ENCODE measurements at regions not wholly inside any gene's neighbourhood (a gene's known extent, or its start where the extent isn't known, plus 50 kb on each side); places are given as distances from the start of the nearest gene placed in this dataset.

GRCh38 chr10:120705309-120705708, 145.9 kb upstream of the WDR11 start:
- no peak for DNase-seq (ENCODE audit: low read depth)

GRCh38 chr10:120710076-120710475, 141.1 kb upstream of the WDR11 start:
- DNase-seq (ENCODE audit: low read depth): no peak

DNA sequence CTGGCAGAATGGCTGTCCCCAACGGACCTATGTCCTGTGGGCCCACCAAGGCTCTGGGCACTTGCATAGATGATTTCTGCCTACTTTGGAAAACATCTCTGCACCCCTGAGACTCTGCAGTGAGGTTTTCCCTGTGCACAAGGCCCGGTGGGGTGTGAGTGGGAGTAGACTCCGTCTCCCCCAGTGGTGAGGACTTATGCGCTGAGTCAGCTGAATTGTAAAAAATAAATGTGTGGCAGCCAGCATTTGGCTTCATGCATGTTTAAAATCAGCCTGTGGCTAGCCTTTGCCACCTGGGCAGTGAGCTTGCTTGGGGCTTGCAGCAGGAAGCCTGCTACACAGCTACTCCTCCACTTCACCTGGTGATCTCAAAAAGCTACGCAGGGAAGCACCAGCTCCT, 139.3 kb upstream of the WDR11 start:
- no peak for DNase-seq (ENCODE audit: low read depth)

DNA sequence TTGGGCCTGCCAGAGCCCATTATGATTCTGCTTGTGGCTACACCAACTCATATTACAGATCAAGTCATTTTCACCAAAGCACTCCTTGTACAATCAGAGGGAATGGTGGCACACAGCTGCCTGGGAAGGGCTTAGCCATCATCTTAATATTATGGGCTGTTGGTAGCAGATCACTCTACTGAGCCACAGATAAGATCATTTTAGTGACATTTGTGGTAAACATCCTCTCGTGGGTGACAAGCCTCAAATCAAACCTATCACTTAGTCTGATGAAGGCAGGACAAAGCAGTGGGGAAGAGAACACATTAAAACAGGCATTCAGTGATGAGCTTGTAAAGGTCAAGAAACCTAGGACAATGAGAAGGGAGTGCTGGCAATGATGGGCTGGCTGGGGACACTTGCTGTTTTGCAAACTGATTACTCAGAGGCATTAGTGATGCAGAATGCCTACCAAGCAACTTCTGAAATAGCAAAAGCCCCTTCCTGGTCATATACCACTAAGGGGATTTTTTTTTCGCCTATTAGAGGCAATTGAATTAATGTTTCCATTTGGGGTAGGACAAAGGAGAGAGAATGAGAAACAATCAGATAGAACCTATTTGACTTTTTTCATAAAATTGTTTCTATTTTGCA, 137.5 kb upstream of the WDR11 start:
- DNase-seq (ENCODE audit: low read depth): no peak

- DNase-seq (ENCODE audit: low read depth): no peak
Observed at GRCh38 chr10:120715171-120715570, 136.0 kb upstream of the WDR11 start.

- DNase-seq (ENCODE audit: low read depth): no peak
Observed at GRCh38 chr10:120719333-120719732, 131.8 kb upstream of the WDR11 start.

DNA sequence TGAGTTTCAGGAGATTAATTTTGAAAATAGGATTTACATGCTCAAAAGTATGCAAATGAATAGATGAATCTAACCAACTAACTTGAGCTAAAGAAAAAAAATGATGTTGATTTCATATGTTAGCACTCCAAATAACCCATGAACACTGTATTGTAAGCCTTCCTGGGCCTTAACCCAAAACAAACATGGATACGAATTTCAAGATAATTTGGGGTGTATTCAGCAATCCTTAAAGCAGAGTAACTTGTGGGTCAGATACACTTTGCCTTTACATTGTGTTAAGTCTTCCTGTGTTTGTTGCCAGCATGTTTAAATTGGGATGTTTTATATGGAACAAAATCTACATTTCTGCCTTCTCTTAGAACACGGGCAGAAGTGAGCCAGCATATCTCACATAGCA, 124.2 kb upstream of the WDR11 start:
- no peak for DNase-seq (ENCODE audit: low read depth)

DNA sequence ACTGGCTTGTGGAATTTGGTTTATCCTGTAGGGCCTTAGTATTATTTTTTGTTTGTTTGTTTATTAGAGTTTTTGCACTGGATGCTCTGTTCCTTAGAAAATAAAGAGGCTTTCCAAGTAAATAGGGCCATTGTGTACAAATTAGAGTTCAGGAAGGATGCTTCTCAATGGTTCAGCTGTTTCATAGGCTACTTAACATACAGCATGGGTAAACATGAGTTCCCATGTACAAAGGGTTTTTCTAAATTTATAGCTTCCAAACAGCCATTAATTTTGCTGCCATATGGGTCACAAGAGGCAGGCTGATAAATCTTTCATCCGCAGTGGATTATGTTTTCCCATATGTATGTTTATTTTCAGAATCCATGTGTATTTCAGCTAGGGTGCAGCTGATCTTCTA, 121.6 kb upstream of the WDR11 start:
- DNase-seq (ENCODE audit: low read depth): no peak

DNA sequence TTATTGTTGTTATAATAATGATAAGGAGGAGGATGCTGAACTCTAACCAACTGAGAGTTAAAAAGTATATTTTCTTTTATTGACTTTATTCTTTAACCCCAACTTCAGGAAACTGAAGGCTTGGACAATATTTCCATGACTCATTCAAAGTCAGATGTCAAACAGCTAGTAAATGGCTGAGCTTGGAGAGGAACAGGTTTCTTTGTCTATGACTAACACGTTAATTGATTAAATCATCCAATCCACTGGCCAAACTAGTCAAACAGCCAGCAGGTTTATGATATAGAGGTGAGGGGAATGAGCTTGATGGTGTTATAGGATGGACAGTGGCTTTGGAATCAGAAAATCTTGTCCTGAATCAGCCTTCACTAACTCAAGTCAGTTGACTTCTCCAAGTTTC, 119.1 kb upstream of the WDR11 start:
- DNase-seq (ENCODE audit: low read depth): no peak

GRCh38 chr10:120732643-120733313, 118.4 kb upstream of the WDR11 start:
- no peak for DNase-seq (ENCODE audit: low read depth)

GRCh38 chr10:120734483-120735078, 116.6 kb upstream of the WDR11 start:
- no peak for DNase-seq (ENCODE audit: low read depth)

GRCh38 chr10:120735315-120735714, 115.8 kb upstream of the WDR11 start:
- no peak for DNase-seq (ENCODE audit: low read depth)

DNA sequence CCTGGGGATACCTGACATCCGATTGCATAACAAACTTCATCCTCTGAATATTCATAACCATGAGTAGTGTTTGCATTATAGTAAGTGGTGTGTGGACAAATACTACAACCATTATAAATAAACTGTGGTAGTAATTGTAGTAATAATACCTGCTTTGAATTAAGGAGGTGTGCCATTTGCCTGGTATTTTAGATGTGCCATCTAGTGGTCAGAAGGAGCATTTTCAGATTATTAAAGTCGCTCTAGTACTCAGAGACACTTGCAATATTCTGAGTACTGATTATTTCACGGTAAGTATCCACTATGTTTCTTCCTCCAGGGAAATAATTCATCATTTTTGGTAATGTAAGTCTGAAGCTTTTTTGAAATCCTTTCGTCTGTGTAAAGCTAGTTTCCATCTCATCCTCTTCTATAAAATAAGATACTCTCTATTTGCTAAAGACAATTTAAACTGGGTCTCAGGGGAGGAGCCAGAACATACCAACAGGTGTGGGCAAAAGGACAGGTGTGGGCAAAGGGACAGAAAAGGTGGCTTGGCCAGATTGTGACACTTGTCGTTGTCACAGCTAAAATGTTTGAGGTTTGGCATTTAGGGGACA, 115.3 kb upstream of the WDR11 start:
- DNase-seq (ENCODE audit: low read depth): no peak

- no peak for DNase-seq (ENCODE audit: low read depth)
Observed at GRCh38 chr10:120736377-120736776, 114.8 kb upstream of the WDR11 start.

DNA sequence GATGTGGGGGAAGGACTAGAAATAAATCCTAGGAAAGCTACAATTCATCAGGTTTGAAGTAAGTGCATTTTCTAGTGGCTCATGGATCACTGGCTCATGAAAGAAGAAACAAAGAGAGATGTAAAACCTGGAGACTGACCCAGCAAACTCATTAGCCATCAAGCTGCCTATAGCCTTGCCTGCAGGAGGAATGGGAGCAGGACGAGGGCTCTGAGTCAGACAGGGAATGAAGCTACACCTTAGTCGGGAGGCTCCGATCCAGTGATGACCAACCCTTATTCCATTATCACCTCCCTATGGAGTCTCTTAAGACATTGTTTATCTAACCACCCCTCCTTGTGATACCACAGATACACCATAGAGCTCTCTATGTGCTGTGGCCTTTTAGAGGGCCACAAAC, 112.5 kb upstream of the WDR11 start:
- DNase-seq (ENCODE audit: low read depth): no peak

- no peak for DNase-seq (ENCODE audit: low read depth)
Observed at GRCh38 chr10:120741396-120741795, 109.8 kb upstream of the WDR11 start.

GRCh38 chr10:120742373-120742772, 108.8 kb upstream of the WDR11 start:
- DNase-seq (ENCODE audit: low read depth): no peak

DNA sequence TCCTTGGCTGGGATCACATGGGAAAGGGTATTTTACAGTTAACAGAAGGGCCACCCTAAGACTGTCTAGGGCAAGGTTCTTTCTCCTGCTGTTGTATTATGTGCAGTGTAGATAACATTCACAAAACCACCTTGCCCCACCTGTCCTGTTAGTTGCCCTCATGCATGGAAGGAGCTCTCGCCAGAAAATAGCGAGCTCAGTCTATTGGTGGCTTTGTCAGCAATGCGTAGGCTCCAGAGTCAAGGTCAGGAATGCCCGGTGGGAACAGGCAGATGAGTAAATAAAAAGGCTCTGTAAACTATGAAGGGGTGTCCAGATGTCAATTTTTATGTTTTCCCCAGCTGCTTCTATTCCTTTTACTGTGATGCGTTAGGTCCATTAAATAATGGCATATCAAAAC, 107.1 kb upstream of the WDR11 start:
- no peak for DNase-seq (ENCODE audit: low read depth)

GRCh38 chr10:120746001-120746777, 105.0 kb upstream of the WDR11 start:
- DNase-seq (ENCODE audit: low read depth): no peak

GRCh38 chr10:120748519-120748918, 102.6 kb upstream of the WDR11 start:
- DNase-seq (ENCODE audit: low read depth): no peak

GRCh38 chr10:120749072-120749471, 102.1 kb upstream of the WDR11 start:
- DNase-seq (ENCODE audit: low read depth): no peak

DNA sequence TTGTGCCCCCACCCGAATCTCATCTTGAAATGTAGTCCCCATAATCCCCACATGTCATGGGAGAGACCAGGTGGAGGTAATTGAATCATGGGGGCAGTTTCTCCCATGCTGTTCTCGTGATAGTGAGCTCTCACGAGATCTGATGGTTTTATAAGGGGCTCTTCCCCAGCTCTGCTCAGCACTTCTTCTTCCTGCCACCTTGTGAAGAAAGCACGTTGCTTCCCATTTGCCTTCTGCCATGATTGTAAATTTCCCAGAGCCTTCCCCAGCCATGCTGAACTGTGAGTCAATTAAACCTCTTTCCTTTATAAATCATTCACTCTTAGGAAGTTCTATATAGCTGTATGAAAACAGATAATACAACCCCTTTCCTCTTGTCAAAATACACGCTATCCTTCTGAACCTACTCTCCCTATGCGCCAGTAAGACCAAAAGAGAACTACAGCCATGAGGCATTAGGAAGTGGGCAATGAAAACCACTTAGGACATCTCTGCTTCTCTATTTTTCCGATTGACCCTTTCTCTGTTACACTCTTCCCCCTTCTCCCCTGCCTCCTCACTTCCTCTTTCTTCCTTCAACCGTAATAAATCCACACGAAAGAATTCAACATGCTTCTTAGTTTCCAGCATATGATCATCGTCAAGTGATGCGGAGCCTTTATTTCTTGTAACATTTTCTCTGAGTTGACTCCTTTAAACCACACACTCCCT, 101.2 kb upstream of the WDR11 start:
- no peak for DNase-seq (ENCODE audit: low read depth)
